HFFc6 (cell line): ENCODE measurements at regions not wholly inside any gene's neighbourhood (a gene's known extent, or its start where the extent isn't known, plus 50 kb on each side); places are given as distances from the start of the nearest gene placed in this dataset.

Experiments used
- DNase-seq: peaks from one replicate; pipeline ENCODE4 v3.0.0-alpha.2; 2018
- H3K27ac Mint-ChIP-seq: 2 replicates; pipeline ENCODE4 v1.8.0; 2020; ENCODE audit warnings: mild to moderate bottlenecking, mixed read lengths
- H3K27me3 Mint-ChIP-seq: 2 replicates; pipeline ENCODE4 v1.8.0; 2021; ENCODE audit warnings: mild to moderate bottlenecking, moderate library complexity, mixed read lengths; ENCODE audit not compliant: insufficient read depth
- H3K36me3 Mint-ChIP-seq: 2 replicates; pipeline ENCODE4 v1.8.0; 2021; ENCODE audit warnings: low read depth, mixed read lengths
- H3K4me1 Mint-ChIP-seq: 2 replicates; pipeline ENCODE4 v1.8.0; 2020; ENCODE audit warnings: low read depth, mixed read lengths
- H3K4me3 Mint-ChIP-seq: 2 replicates; pipeline ENCODE4 v1.8.0; 2020; ENCODE audit warnings: mild to moderate bottlenecking, moderate library complexity, mixed read lengths
- H3K9me3 Mint-ChIP-seq: 2 replicates; pipeline ENCODE4 v1.8.0; 2020; ENCODE audit warnings: mild to moderate bottlenecking, mixed read lengths
- CTCF ChIP-seq: fragments of 200-600 bp; sonication (generic); IDR thresholded peaks from 2 replicates; pipeline ENCODE4 v1.5.0; 2021; ENCODE audit warnings: antibody characterized with exemption, mild to moderate bottlenecking

- Mint-ChIP-seq H3K9me3 (peaks cover 29% of the 10 kb centered on the region), H3K27ac (no peak overlapping the region), H3K36me3 (no peaks in the 10 kb centered on the region), H3K4me3 (no peak overlapping the region), H3K4me1 (no peaks in the 10 kb centered on the region), H3K27me3 (no peaks in the 10 kb centered on the region)
- TF ChIP-seq CTCF: no peak
- DNase-seq: no peak
Observed at GRCh38 chr10:64626924-64627323, 1105.7 kb downstream of the REEP3 start.

GRCh38 chr10:64630534-64630933, 1109.3 kb downstream of the REEP3 start:
- Mint-ChIP-seq H3K4me1 (no peaks in the 10 kb centered on the region), H3K36me3 (no peaks in the 10 kb centered on the region), H3K27ac (no peak overlapping the region), H3K9me3 (peaks cover 29% of the 10 kb centered on the region), H3K27me3 (no peaks in the 10 kb centered on the region), H3K4me3 (no peak overlapping the region)
- no peak for TF ChIP-seq CTCF
- no peak for DNase-seq

GRCh38 chr10:64635906-64636305, 1114.7 kb downstream of the REEP3 start:
- TF ChIP-seq CTCF: no peak
- no peak overlapping the region for H3K27ac Mint-ChIP-seq
- H3K9me3 Mint-ChIP-seq: peaks cover 13% of the 10 kb centered on the region
- DNase-seq: no peak
- no peaks in the 10 kb centered on the region for H3K36me3 Mint-ChIP-seq
- H3K4me1 Mint-ChIP-seq: no peaks in the 10 kb centered on the region
- H3K27me3 Mint-ChIP-seq: no peaks in the 10 kb centered on the region
- H3K4me3 Mint-ChIP-seq: no peak overlapping the region

GRCh38 chr10:64636461-64636860, 1115.3 kb downstream of the REEP3 start:
- peaks cover 11% of the 10 kb centered on the region for H3K9me3 Mint-ChIP-seq
- no peaks in the 10 kb centered on the region for H3K4me1 Mint-ChIP-seq
- no peak overlapping the region for H3K27ac Mint-ChIP-seq
- H3K27me3 Mint-ChIP-seq: no peaks in the 10 kb centered on the region
- DNase-seq: no peak
- no peak overlapping the region for H3K4me3 Mint-ChIP-seq
- no peaks in the 10 kb centered on the region for H3K36me3 Mint-ChIP-seq
- no peak for TF ChIP-seq CTCF

DNA sequence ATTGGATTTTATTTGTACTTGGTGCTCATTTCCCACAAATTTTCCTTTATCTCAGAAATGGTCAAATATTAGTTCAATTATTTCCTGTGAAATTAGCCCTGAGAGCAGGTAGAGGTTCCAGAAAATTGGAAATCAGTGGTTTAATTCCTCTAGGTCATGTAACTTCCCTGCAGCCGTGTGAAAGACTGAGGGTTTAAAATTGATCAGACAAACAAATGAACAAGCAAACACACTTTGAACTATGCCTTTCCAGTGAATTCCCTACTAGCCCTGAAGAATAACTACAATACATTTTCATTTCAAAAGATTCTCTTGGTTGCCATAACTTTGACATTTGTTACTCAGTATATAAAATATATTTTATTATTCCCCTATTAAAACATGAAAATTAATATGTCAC, 1116.7 kb downstream of the REEP3 start:
- Mint-ChIP-seq H3K4me3 (no peak overlapping the region), H3K36me3 (no peaks in the 10 kb centered on the region), H3K27ac (no peak overlapping the region), H3K4me1 (no peaks in the 10 kb centered on the region), H3K9me3 (peaks cover 18% of the 10 kb centered on the region), H3K27me3 (no peaks in the 10 kb centered on the region; the same call in 1 of the 2 replicates)
- no peak for TF ChIP-seq CTCF
- no peak for DNase-seq

DNA sequence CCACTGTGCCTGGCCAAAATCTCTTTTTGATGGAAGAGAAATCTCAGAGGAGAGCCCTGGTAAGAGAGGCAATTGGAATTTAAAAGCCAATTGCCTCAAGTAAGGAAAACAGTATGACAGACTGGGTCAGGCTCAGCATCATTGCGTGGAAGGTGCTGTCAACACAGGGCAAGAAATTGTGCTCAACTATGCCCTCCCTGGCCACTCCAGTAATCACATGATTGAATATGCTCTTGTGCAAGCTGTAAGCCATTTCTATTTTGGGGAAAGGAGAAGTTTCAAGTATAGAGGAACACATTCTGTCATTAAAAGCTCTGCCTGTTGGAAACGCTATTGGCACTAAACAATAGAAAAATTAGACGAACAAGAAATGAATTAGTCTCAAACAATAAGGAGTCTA, 1127.7 kb downstream of the REEP3 start:
- no peak for TF ChIP-seq CTCF
- no peaks in the 10 kb centered on the region for H3K4me1 Mint-ChIP-seq
- DNase-seq: no peak
- H3K9me3 Mint-ChIP-seq: peaks cover 38% of the 10 kb centered on the region
- H3K4me3 Mint-ChIP-seq: no peak overlapping the region
- no peaks in the 10 kb centered on the region for H3K27me3 Mint-ChIP-seq
- H3K27ac Mint-ChIP-seq: no peak overlapping the region
- no peaks in the 10 kb centered on the region for H3K36me3 Mint-ChIP-seq
